Testis (tissue), 2 donors: ENCODE measurements at regions not wholly inside any gene's neighbourhood (a gene's known extent, or its start where the extent isn't known, plus 50 kb on each side); places are given as distances from the start of the nearest gene placed in this dataset.

Experiments used
- POLR2A ChIP-seq: fragments of 450-650 bp; IDR thresholded peaks from one replicate; pipeline ENCODE4 v1.6.1; 2017; ENCODE audit warnings: antibody characterized with exemption, mild to moderate bottlenecking, moderate library complexity
- TF ChIP-seq, protein P1 (sequence below), 3 experiments: fragments of 450-650 bp in 2 of 3; fragments of 200-600 bp in 1 of 3; sonication (generic) in 1 of 3; IDR thresholded peaks; one replicate each; pipeline ENCODE4 v1.5.1; 2016 to 2019; ENCODE audit warnings: antibody characterized with exemption in 3 of 3, mild to moderate bottlenecking in 2 of 3, moderate library complexity in 1 of 3

DNA sequence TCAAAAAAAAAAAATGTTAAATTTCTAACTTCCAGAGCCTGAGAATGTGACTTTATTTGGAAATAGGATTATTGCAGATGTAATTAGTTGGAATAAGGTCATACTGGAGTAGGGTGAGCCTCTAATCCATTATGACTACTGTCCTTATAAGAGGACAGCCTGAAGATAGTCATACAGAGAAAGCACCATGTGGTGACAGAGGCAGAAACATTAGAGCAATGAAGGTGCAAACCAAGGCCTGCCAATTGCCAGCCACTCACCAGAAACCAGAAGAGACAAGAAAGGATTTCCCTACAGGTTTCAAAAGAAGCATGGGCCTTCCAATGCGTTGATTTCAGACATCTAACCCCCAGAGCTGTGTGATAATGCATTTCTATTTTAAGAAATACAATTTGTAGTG lies 659.2 kb upstream of the CHD1 start:
- TF ChIP-seq POLR2A: no peak
- TF ChIP-seq, protein P1, sequence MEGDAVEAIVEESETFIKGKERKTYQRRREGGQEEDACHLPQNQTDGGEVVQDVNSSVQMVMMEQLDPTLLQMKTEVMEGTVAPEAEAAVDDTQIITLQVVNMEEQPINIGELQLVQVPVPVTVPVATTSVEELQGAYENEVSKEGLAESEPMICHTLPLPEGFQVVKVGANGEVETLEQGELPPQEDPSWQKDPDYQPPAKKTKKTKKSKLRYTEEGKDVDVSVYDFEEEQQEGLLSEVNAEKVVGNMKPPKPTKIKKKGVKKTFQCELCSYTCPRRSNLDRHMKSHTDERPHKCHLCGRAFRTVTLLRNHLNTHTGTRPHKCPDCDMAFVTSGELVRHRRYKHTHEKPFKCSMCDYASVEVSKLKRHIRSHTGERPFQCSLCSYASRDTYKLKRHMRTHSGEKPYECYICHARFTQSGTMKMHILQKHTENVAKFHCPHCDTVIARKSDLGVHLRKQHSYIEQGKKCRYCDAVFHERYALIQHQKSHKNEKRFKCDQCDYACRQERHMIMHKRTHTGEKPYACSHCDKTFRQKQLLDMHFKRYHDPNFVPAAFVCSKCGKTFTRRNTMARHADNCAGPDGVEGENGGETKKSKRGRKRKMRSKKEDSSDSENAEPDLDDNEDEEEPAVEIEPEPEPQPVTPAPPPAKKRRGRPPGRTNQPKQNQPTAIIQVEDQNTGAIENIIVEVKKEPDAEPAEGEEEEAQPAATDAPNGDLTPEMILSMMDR (IDR thresholded peaks at IDR 0.05): no peak
